HCT116 (cell line): ENCODE measurements at regions not wholly inside any gene's neighbourhood (a gene's known extent, or its start where the extent isn't known, plus 50 kb on each side); places are given as distances from the start of the nearest gene placed in this dataset.

Experiments used
- ATAC-seq: fragments of 200-7000 bp; cut with Tn5 transposase; 2 replicates; pipeline ENCODE4 v1.9.1; 2020; ENCODE audit warnings: mild to moderate bottlenecking, moderate library complexity
- BruUV-seq: library from RNA; stranded (reverse); fragments of 400-500 nt; replicated peaks from 2 replicates; lab custom pipeline; 2021; lab: Mats Ljungman, UMichigan
- CTCF ChIA-PET: fragments of 300-600 bp; sonication (Branson Sonifier 250); formaldehyde crosslinking; loops from one replicate; lab custom pipeline; 2021; ENCODE audit warnings: antibody characterized with exemption; lab: Charles Lee
- POLR2A ChIA-PET: fragments of 300-600, 350-600 bp; sonication (Branson Sonifier 250); formaldehyde crosslinking; loops from one replicate; lab custom pipeline; 2021; ENCODE audit warnings: antibody characterized with exemption; lab: Charles Lee
- RAD21 ChIA-PET, 2 experiments: fragments of 300-600 bp; sonication (Branson Sonifier 250); formaldehyde crosslinking; loops; one replicate each; lab custom pipeline; 2023; ENCODE audit warnings: low total read pairs in 2 of 2; ENCODE audit not compliant: uncharacterized antibody in 2 of 2, unreplicated experiment in 2 of 2, low non-redundant PET in 1 of 2; lab: Charles Lee
- DNase-seq: peaks from one replicate; pipeline ENCODE4 v3.0.0-alpha.2; 2010; ENCODE audit warnings: low read depth, low spot score
- H2AFZ ChIP-seq: fragments of 200-600 bp; shearing (Covaris generic), sonication (generic); 2 replicates; pipeline ENCODE4 v1.6.1; 2017; ENCODE audit warnings: low read depth, mixed run types, mixed read lengths, antibody characterized with exemption, low read length; ENCODE audit not compliant: poor library complexity, severe bottlenecking
- H3K27ac ChIP-seq: 2 replicates; pipeline ENCODE4 v1.5.1; 2012; ENCODE audit warnings: low read depth, low read length
- H3K27me3 ChIP-seq: fragments of 200-600 bp; sonication (generic); 2 replicates; pipeline ENCODE4 v1.6.1; 2016; ENCODE audit warnings: mixed run types, low read length, mixed read lengths; ENCODE audit not compliant: insufficient read depth
- H3K36me3 ChIP-seq, 2 experiments: fragments of 200-500 bp in 1 of 2; fragments of 200-600 bp in 1 of 2; sonication (Bioruptor generic) in 1 of 2; sonication (generic) in 1 of 2; 2 replicates each; pipeline versions ENCODE4 v1.5.1 to v1.6.1; 2014 to 2016; ENCODE audit warnings: low read length in 2 of 2, inconsistent platforms in 1 of 2, mixed read lengths in 1 of 2, mixed run types in 1 of 2; ENCODE audit not compliant: insufficient read depth in 2 of 2, control insufficient read depth in 1 of 2
- H3K4me1 ChIP-seq, 2 experiments: fragments of 200-600 bp in 1 of 2; sonication (generic) in 1 of 2; 2 replicates each; pipeline versions ENCODE4 v1.5.1 to v1.6.1; 2012 to 2017; ENCODE audit warnings: low read length in 2 of 2, inconsistent platforms in 1 of 2, mild to moderate bottlenecking in 1 of 2, mixed read lengths in 1 of 2, mixed run types in 1 of 2, moderate library complexity in 1 of 2; ENCODE audit not compliant: insufficient read depth in 2 of 2, control insufficient read depth in 1 of 2
- H3K4me2 ChIP-seq: fragments of 200-600 bp; sonication (generic); 2 replicates; pipeline ENCODE4 v1.6.1; 2017; ENCODE audit warnings: mixed run types, low read length, mixed read lengths
- H3K4me3 ChIP-seq, 2 experiments: fragments of 200-600 bp in 1 of 2; sonication (generic) in 1 of 2; replicated peaks in 1 of 2; 2 replicates each; pipeline ENCODE4 v1.5.1; 2011 to 2016; ENCODE audit warnings: low read length in 2 of 2, control low read depth in 1 of 2, low read depth in 1 of 2, mild to moderate bottlenecking in 1 of 2, mixed read lengths in 1 of 2, mixed run types in 1 of 2
- H3K79me2 ChIP-seq: fragments of 200-600 bp; sonication (generic); 2 replicates; pipeline ENCODE4 v1.6.1; 2017; ENCODE audit warnings: mild to moderate bottlenecking, mixed run types, low read length, moderate library complexity, mixed read lengths; ENCODE audit not compliant: insufficient read depth
- H3K9ac ChIP-seq: fragments of 200-600 bp; sonication (generic); 2 replicates; pipeline ENCODE4 v1.6.1; 2016; ENCODE audit warnings: low read length, mixed read lengths
- H3K9me2 ChIP-seq: fragments of 200-600 bp; sonication (generic), shearing (Covaris generic); 2 replicates; pipeline ENCODE4 v1.6.1; 2017; ENCODE audit warnings: mixed run types, mild to moderate bottlenecking, moderate library complexity; ENCODE audit not compliant: insufficient read depth
- H3K9me3 ChIP-seq, 2 experiments: fragments of 200-500 bp in 1 of 2; fragments of 200-600 bp in 1 of 2; sonication (Bioruptor generic) in 1 of 2; sonication (generic) in 1 of 2; 2 replicates each; pipeline ENCODE4 v1.6.1; 2014 to 2017; ENCODE audit warnings: low read length in 2 of 2, mixed read lengths in 2 of 2, inconsistent platforms in 1 of 2, low read depth in 1 of 2, mild to moderate bottlenecking in 1 of 2, mixed run types in 1 of 2, moderate library complexity in 1 of 2; ENCODE audit not compliant: control insufficient read depth in 1 of 2, insufficient read depth in 1 of 2
- H4K20me1 ChIP-seq: fragments of 200-600 bp; sonication (generic), shearing (Covaris generic); 2 replicates; pipeline ENCODE4 v1.6.1; 2017; ENCODE audit warnings: mixed run types, mild to moderate bottlenecking, moderate library complexity; ENCODE audit not compliant: insufficient read depth
- ATF3 ChIP-seq: IDR thresholded peaks from 2 replicates; pipeline ENCODE4 v1.6.1; 2012
- CBX3 ChIP-seq: IDR thresholded peaks from 2 replicates; pipeline ENCODE4 v1.6.1; 2012; ENCODE audit warnings: low read depth
- EGR1 ChIP-seq: IDR thresholded peaks from 2 replicates; pipeline ENCODE4 v1.6.1; 2012; ENCODE audit warnings: low read depth
- EZH2 ChIP-seq: fragments of 200-600 bp; sonication (generic); IDR thresholded peaks from 2 replicates; pipeline ENCODE4 v1.6.1; 2017; ENCODE audit warnings: antibody characterized with exemption, mixed run types
- FOSL1 ChIP-seq: IDR thresholded peaks from 2 replicates; pipeline ENCODE4 v1.6.1; 2012; ENCODE audit warnings: low read depth
- JUND ChIP-seq: IDR thresholded peaks from 2 replicates; pipeline ENCODE4 v1.6.1; 2012
- POLR2AphosphoS5 ChIP-seq: IDR thresholded peaks from 2 replicates; pipeline ENCODE4 v1.6.1; 2011; ENCODE audit warnings: mild to moderate bottlenecking, low read depth, low read length, moderate library complexity
- RAD21 ChIP-seq: IDR thresholded peaks from 2 replicates; pipeline ENCODE4 v1.6.1; 2012; ENCODE audit warnings: low read depth, mild to moderate bottlenecking
- SIN3A ChIP-seq: IDR thresholded peaks from 2 replicates; pipeline ENCODE4 v1.6.1; 2012; ENCODE audit warnings: low read depth
- SP1 ChIP-seq: IDR thresholded peaks from 2 replicates; pipeline ENCODE4 v1.6.1; 2012; ENCODE audit warnings: low read depth
- TCF7L2 ChIP-seq: IDR thresholded peaks from 2 replicates; pipeline ENCODE4 v1.7.0; 2011; ENCODE audit warnings: borderline replicate concordance, inconsistent platforms; ENCODE audit not compliant: insufficient read depth, insufficient read length; ENCODE audit errors: extremely low read depth
- YY1 ChIP-seq: IDR thresholded peaks from 2 replicates; pipeline ENCODE4 v1.6.1; 2011; ENCODE audit warnings: low read length, low read depth, moderate library complexity, mild to moderate bottlenecking; ENCODE audit not compliant: insufficient replicate concordance; ENCODE audit errors: extremely low read depth
- ZBTB33 ChIP-seq: IDR thresholded peaks from 2 replicates; pipeline ENCODE4 v1.6.1; 2011; ENCODE audit warnings: mild to moderate bottlenecking, low read length, moderate library complexity; ENCODE audit not compliant: insufficient replicate concordance; ENCODE audit errors: extremely low read depth
- ZNF274 ChIP-seq: fragments of 200-500 bp; sonication (Bioruptor generic); IDR thresholded peaks from 2 replicates; pipeline ENCODE4 v1.6.1; 2014; ENCODE audit warnings: mild to moderate bottlenecking, low read depth, low read length, inconsistent platforms
- intact Hi-C: fragments of 100-400 bp; cut with micrococcal nuclease; formaldehyde crosslinking; loops from 2 replicates; pipeline ENCODE4 v1.10.0; 2022

GRCh38 chr10:31741473-31741872 is 187.2 kb downstream of the ARHGAP12 start:
- Histone ChIP-seq H3K9ac (no peak overlapping the region), H3K4me1 (peaks cover 6 to 35% of the 10 kb centered on the region in 2 experiments), H3K27me3 (no peaks in the 10 kb centered on the region), H3K9me3 (no peaks in the 10 kb centered on the region), H3K9me2 (no peaks in the 10 kb centered on the region), H2AFZ (no peak overlapping the region), H3K4me2 (no peak overlapping the region), H3K36me3 (no peaks in the 10 kb centered on the region), H3K79me2 (no peaks in the 10 kb centered on the region), H3K4me3 (no peak overlapping the region), H3K27ac (no peak overlapping the region), H4K20me1 (no peaks in the 10 kb centered on the region)
- no peak for ATAC-seq
- intact Hi-C loops, result no loop called here
- DNase-seq, result no peak
- no peak for TF ChIP-seq JUND
- no peak for TF ChIP-seq CBX3
- TF ChIP-seq ZBTB33, result no peak
- TF ChIP-seq SIN3A, result no peak
- no peak for TF ChIP-seq TCF7L2
- TF ChIP-seq YY1, result no peak
- TF ChIP-seq FOSL1, result no peak
- TF ChIP-seq SP1, result no peak
- TF ChIP-seq EGR1, result no peak
- no peak for TF ChIP-seq EZH2
- TF ChIP-seq RAD21, result no peak
- TF ChIP-seq ZNF274, result no peak
- no peak for TF ChIP-seq ATF3
- no peak for TF ChIP-seq POLR2AphosphoS5
- ChIA-PET POLR2A (no interaction called here), RAD21 (no interaction called here), CTCF (no interaction called here)
- no TSS peak for BruUV-seq
